ENCODE measurements at regions not wholly inside any gene's neighbourhood (a gene's known extent, or its start where the extent isn't known, plus 50 kb on each side); places are given as distances from the start of the nearest gene placed in this dataset.

DNA sequence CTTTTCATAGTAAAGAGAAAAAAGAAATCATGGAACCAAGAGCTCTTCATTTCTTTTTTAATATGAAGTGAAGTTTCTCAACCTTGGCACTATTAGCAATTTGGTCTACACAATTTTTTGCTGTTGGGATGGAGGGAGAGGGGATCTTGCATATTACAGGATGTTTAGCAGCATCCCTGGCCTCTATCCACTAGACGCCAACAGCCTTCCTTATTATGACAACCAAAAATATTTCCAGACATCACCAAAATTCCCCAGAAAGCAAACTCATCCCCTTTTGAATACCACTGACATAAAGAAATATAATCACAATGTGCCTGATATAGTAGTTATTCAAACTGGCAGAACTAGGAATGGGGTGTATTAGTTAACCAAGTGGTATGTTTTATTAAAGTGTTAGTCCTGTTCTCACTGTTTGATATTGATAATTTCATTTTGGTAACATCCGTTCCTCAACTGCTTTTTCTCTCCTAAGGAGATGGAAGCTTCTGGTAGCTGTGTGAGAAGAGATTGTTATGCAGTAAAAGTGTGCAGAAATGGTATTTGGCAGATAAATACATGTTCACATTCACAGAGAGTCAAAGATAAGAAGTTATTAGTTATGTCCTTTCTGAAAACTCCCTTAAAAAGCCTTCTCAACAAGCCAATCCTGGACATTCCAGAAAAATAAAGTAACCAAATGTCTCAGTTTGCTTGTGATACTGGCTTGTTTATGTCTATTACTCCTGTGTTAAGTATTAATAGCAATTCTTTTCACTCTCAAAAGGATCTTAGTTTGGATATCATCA is 699.9 kb downstream of the C12orf50 start:
- Histone ChIP-seq H3K4me1 (no peaks in the 10 kb centered on the region), H3K36me3 (no peaks in the 10 kb centered on the region), H3K4me3 (no peak overlapping the region), H3K9me3 (no peaks in the 10 kb centered on the region), H3K27ac (no peak overlapping the region), H3K27me3 (no peaks in the 10 kb centered on the region)
- DNase-seq (no peak), ATAC-seq (ENCODE audit: low FRiP score in 2 of 2) (peak in 1 of 2 donors; percentile 55)
- TF ChIP-seq EP300 (IDR thresholded peaks at IDR 0.05) (no peak), POLR2AphosphoS5 (IDR thresholded peaks at IDR 0.05) (no peak), POLR2A (IDR thresholded peaks at IDR 0.05) (no peak)
- TF ChIP-seq, protein P1, sequence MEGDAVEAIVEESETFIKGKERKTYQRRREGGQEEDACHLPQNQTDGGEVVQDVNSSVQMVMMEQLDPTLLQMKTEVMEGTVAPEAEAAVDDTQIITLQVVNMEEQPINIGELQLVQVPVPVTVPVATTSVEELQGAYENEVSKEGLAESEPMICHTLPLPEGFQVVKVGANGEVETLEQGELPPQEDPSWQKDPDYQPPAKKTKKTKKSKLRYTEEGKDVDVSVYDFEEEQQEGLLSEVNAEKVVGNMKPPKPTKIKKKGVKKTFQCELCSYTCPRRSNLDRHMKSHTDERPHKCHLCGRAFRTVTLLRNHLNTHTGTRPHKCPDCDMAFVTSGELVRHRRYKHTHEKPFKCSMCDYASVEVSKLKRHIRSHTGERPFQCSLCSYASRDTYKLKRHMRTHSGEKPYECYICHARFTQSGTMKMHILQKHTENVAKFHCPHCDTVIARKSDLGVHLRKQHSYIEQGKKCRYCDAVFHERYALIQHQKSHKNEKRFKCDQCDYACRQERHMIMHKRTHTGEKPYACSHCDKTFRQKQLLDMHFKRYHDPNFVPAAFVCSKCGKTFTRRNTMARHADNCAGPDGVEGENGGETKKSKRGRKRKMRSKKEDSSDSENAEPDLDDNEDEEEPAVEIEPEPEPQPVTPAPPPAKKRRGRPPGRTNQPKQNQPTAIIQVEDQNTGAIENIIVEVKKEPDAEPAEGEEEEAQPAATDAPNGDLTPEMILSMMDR (IDR thresholded peaks at IDR 0.05): no peak
- WGBS, 2 donors: 78 to 86% methylated on average over 2 of the region's 2 CpGs

GRCh38 chr12:87323369-87323768 is 705.8 kb downstream of the C12orf50 start:
- 48 to 66% methylated on average over 1 of the region's 1 CpG for WGBS, 2 donors
- H3K36me3 ChIP-seq: no peaks in the 10 kb centered on the region
- DNase-seq (no peak), ATAC-seq (ENCODE audit: low FRiP score in 2 of 2) (peak in 1 of 2 donors; percentile 48)
- no peak overlapping the region for H3K27ac ChIP-seq
- no peaks in the 10 kb centered on the region for H3K4me1 ChIP-seq
- H3K9me3 ChIP-seq: no peaks in the 10 kb centered on the region
- no peak overlapping the region for H3K4me3 ChIP-seq
- no peaks in the 10 kb centered on the region for H3K27me3 ChIP-seq
- TF ChIP-seq EP300 (IDR thresholded peaks at IDR 0.05) (no peak), POLR2AphosphoS5 (IDR thresholded peaks at IDR 0.05) (no peak)
- TF ChIP-seq, protein P1 (IDR thresholded peaks at IDR 0.05): no peak

- Histone ChIP-seq H3K36me3 (no peaks in the 10 kb centered on the region), H3K4me3 (no peak overlapping the region), H3K4me1 (no peaks in the 10 kb centered on the region), H3K9me3 (no peaks in the 10 kb centered on the region), H3K27me3 (no peaks in the 10 kb centered on the region), H3K27ac (no peak overlapping the region)
- TF ChIP-seq POLR2AphosphoS5 (IDR thresholded peaks at IDR 0.05) (no peak), EP300 (IDR thresholded peaks at IDR 0.05) (no peak), POLR2A (IDR thresholded peaks at IDR 0.05) (no peak)
- TF ChIP-seq, protein P1 (IDR thresholded peaks at IDR 0.05): no peak
- no peak for ATAC-seq (ENCODE audit: low FRiP score in 2 of 2)
- no peak for DNase-seq
Observed at GRCh38 chr12:87320724-87321123, 708.5 kb downstream of the C12orf50 start.

- WGBS, 2 donors: 86 to 92% methylated on average over 4 of the region's 4 CpGs
- TF ChIP-seq POLR2AphosphoS5 (IDR thresholded peaks at IDR 0.05): no peak
- no peak for TF ChIP-seq POLR2A (IDR thresholded peaks at IDR 0.05)
- TF ChIP-seq EP300 (IDR thresholded peaks at IDR 0.05): no peak
- TF ChIP-seq, protein P1 (IDR thresholded peaks at IDR 0.05): no peak
Observed at GRCh38 chr12:87317302-87317701, 711.9 kb downstream of the C12orf50 start.

DNA sequence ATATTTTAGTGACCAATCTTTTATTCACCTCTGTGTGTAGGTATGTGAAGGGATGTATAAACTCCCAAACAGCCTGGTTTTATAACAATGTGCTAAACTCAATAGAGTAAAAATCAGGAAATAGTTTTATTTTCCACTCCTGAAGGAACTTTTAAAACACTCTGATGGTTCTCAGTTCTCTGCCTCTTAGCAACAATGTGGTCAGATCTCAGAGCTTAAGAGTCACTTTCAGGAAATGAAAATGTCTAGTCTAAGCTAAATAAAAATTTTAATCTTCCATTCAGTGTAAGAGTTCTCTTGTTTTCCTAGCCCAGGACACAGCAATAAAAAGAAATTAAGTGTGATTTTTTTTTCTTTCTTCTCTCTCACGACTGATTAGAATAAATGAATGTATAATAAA is 718.0 kb downstream of the C12orf50 start:
- H3K27me3 ChIP-seq: no peaks in the 10 kb centered on the region
- no peak overlapping the region for H3K27ac ChIP-seq
- H3K4me3 ChIP-seq: no peak overlapping the region
- WGBS, 2 donors: 50 to 51% methylated on average over 1 of the region's 1 CpG
- no peak for DNase-seq
- H3K36me3 ChIP-seq: no peaks in the 10 kb centered on the region
- no peaks in the 10 kb centered on the region for H3K4me1 ChIP-seq
- TF ChIP-seq EP300 (IDR thresholded peaks at IDR 0.05) (no peak), POLR2A (IDR thresholded peaks at IDR 0.05) (no peak), POLR2AphosphoS5 (IDR thresholded peaks at IDR 0.05) (no peak)
- TF ChIP-seq, protein P1 (IDR thresholded peaks at IDR 0.05): no peak
- no peaks in the 10 kb centered on the region for H3K9me3 ChIP-seq
- ATAC-seq (ENCODE audit: low FRiP score in 2 of 2): peak in 1 of 2 donors; percentile 58

More at GRCh38 chr12:87317302-87317701, 711.9 kb downstream of the C12orf50 start:
- Histone ChIP-seq H3K27ac (no peak overlapping the region), H3K4me1 (no peaks in the 10 kb centered on the region), H3K36me3 (no peaks in the 10 kb centered on the region), H3K4me3 (no peak overlapping the region), H3K27me3 (no peaks in the 10 kb centered on the region), H3K9me3 (no peaks in the 10 kb centered on the region)
- ATAC-seq (ENCODE audit: low FRiP score in 2 of 2) (no peak), DNase-seq (no peak)

Measured in upper lobe of left lung (tissue), 6 donors.